A549 (cell line): ENCODE measurements at regions not wholly inside any gene's neighbourhood (a gene's known extent, or its start where the extent isn't known, plus 50 kb on each side); places are given as distances from the start of the nearest gene placed in this dataset.

ENCODE experiments used
- CTCF ChIP-seq: fragments of >200 bp; sonication (Bioruptor Twin); formaldehyde crosslinking; IDR thresholded peaks from 3 replicates; pipeline ENCODE4 v1.5.1; 2016
- HOXB5 ChIP-seq: fragments of 250-450 bp; sonication (Bioruptor Pico); IDR thresholded peaks from 2 replicates; pipeline ENCODE4 v1.5.0; 2020; ENCODE audit warnings: mild to moderate bottlenecking, moderate library complexity
- RFX5 ChIP-seq: fragments of 450-650 bp; IDR thresholded peaks from 2 replicates; pipeline ENCODE4 v1.7.1; 2014; ENCODE audit warnings: antibody characterized with exemption, mild to moderate bottlenecking, moderate library complexity
- SREBF2 ChIP-seq: fragments of 450-650 bp; IDR thresholded peaks from 2 replicates; pipeline ENCODE4 v1.6.1; 2014; ENCODE audit warnings: mild to moderate bottlenecking, moderate library complexity
- TF ChIP-seq, protein P1 (sequence below): IDR thresholded peaks from 2 replicates; pipeline ENCODE4 v1.6.1; 2012

- TF ChIP-seq HOXB5 (no peak), CTCF (no peak), RFX5 (no peak), SREBF2 (no peak)
- TF ChIP-seq, protein P1, sequence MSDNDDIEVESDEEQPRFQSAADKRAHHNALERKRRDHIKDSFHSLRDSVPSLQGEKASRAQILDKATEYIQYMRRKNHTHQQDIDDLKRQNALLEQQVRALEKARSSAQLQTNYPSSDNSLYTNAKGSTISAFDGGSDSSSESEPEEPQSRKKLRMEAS: no peak
These were observed 88.5 kb upstream of the PTCHD4 start for GRCh38 chr6:48199499-48199898.
